Cardiac fibroblast (primary cell): ENCODE measurements at regions not wholly inside any gene's neighbourhood (a gene's known extent, or its start where the extent isn't known, plus 50 kb on each side); places are given as distances from the start of the nearest gene placed in this dataset.
"Not testable (repeated sequence)": the region's sequence is repeated elsewhere in the genome, so short reads cannot be mapped to it uniquely, and the experiment has no call there.

Experiments
- DNase-seq, 2 donors: peaks; one replicate each; pipeline versions ENCODE4 v3.0.0 to v3.0.0-alpha.2; 2010; ENCODE audit warnings: low read depth in 2 of 2
- H3K4me3 ChIP-seq, 2 donors: replicated peaks in 1 of 2; 1 replicate in 1 of 2; 2 replicates in 1 of 2; pipeline ENCODE4 v1.5.1; 2011; ENCODE audit warnings: low read depth in 2 of 2, low read length in 2 of 2, mild to moderate bottlenecking in 2 of 2, moderate library complexity in 1 of 2
- CTCF ChIP-seq: IDR thresholded peaks from one replicate; pipeline ENCODE4 v1.5.1; 2011; ENCODE audit warnings: low read depth, mild to moderate bottlenecking, low read length, inconsistent platforms

GRCh38 chr12:93989949-93990348 lies 158.4 kb upstream of the PLXNC1 start:
- no peak for DNase-seq
- TF ChIP-seq CTCF = no peak
- no peak overlapping the region for H3K4me3 ChIP-seq

- peak; percentile 73 to 74 for DNase-seq
- TF ChIP-seq CTCF = peak; percentile 67
- no peak overlapping the region for H3K4me3 ChIP-seq
These were observed 157.3 kb upstream of the PLXNC1 start for GRCh38 chr12:93990832-93991803.

- DNase-seq = peak in 1 of 2 donors; percentile 5
- no peak overlapping the region for H3K4me3 ChIP-seq
- no peak for TF ChIP-seq CTCF
These were observed 156.4 kb upstream of the PLXNC1 start for GRCh38 chr12:93991829-93992461.

GRCh38 chr12:93994721-93995120 lies 153.7 kb upstream of the PLXNC1 start:
- no peak for DNase-seq
- no peak for TF ChIP-seq CTCF
- no peak overlapping the region for H3K4me3 ChIP-seq

DNA sequence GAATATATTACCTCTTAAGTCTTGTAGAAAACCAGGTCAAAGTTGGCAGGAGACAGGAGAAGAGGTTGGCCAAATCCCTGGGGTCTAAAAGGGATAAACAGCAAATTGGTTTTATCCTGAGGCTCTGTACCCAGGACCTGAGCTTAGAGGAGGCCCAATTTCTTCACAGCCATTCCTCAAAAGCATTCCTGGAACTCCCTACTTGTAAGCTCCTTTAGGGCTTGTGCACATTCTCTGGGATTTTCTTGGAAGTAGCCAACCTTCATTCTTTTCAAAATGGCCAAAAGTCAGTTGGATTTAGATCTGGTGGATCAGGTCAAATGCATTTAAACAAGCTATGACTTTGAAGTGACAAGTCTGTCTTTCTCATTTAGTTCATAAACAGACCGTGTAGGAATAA lies 152.1 kb upstream of the PLXNC1 start:
- no peak for TF ChIP-seq CTCF
- H3K4me3 ChIP-seq = no peak overlapping the region
- DNase-seq = peak in 1 of 2 donors; percentile 8

GRCh38 chr12:94001691-94002090 lies 146.7 kb upstream of the PLXNC1 start:
- H3K4me3 ChIP-seq = no peak overlapping the region

GRCh38 chr12:94002925-94003324 lies 145.5 kb upstream of the PLXNC1 start:
- DNase-seq, H3K4me3 ChIP-seq: not testable (repeated sequence)

More at GRCh38 chr12:94001691-94002090, 146.7 kb upstream of the PLXNC1 start:
- no peak for DNase-seq
- no peak for TF ChIP-seq CTCF

- not testable (repeated sequence) for H3K4me3 ChIP-seq, DNase-seq
These were observed 140.5 kb upstream of the PLXNC1 start for GRCh38 chr12:94007833-94008232.
